ENCODE measurements at regions not wholly inside any gene's neighbourhood (a gene's known extent, or its start where the extent isn't known, plus 50 kb on each side); places are given as distances from the start of the nearest gene placed in this dataset.
A peak's percentile ranks its signal among the peaks of the same experiment; 100 is the strongest.

GRCh38 chr12:111222027-111222414 lies 146.9 kb downstream of the PHETA1 start:
- no peak for DNase-seq

GRCh38 chr12:111221062-111222026 lies 147.6 kb downstream of the PHETA1 start:
- DNase-seq, result peak; percentile 52 to 80 (median 72)

- no peak for DNase-seq
Observed at GRCh38 chr12:111220363-111220762, 148.5 kb downstream of the PHETA1 start.

- no peak for DNase-seq
Observed at GRCh38 chr12:111219440-111219839, 149.5 kb downstream of the PHETA1 start.

GRCh38 chr12:111218499-111218898 lies 150.4 kb downstream of the PHETA1 start:
- DNase-seq, result no peak

- DNase-seq, result peak; percentile 49 to 73 (median 63)
Observed at GRCh38 chr12:111216387-111217159, 152.3 kb downstream of the PHETA1 start.

- DNase-seq, result no peak
Observed at GRCh38 chr12:111215881-111216280, 153.0 kb downstream of the PHETA1 start.

GRCh38 chr12:111214401-111214800 lies 154.5 kb downstream of the PHETA1 start:
- no peak for DNase-seq

GRCh38 chr12:111213561-111213960 lies 155.3 kb downstream of the PHETA1 start:
- no peak for DNase-seq

- DNase-seq, result no peak
Observed at GRCh38 chr12:111212814-111213456, 156.0 kb downstream of the PHETA1 start.

- no peak for DNase-seq
Observed at GRCh38 chr12:111211910-111212757, 156.8 kb downstream of the PHETA1 start.

GRCh38 chr12:111209811-111210210 lies 159.1 kb downstream of the PHETA1 start:
- DNase-seq, result no peak

GRCh38 chr12:111207761-111208160 lies 161.1 kb downstream of the PHETA1 start:
- peak; percentile 33 to 47 (median 43) for DNase-seq

- DNase-seq, result no peak
Observed at GRCh38 chr12:111204788-111205241, 164.1 kb downstream of the PHETA1 start.

GRCh38 chr12:111203969-111204368 lies 164.9 kb downstream of the PHETA1 start:
- DNase-seq, result no peak

GRCh38 chr12:111203446-111203845 lies 165.4 kb downstream of the PHETA1 start:
- DNase-seq, result peak; percentile 85 to 96 (median 92)

- peak; percentile 24 to 70 (median 68) for DNase-seq
Observed at GRCh38 chr12:111202237-111202915, 166.5 kb downstream of the PHETA1 start.

GRCh38 chr12:111201495-111202236 lies 167.2 kb downstream of the PHETA1 start:
- peak in 1 of 4 experiments; percentile 30 for DNase-seq

GRCh38 chr12:111201036-111201435 lies 167.9 kb downstream of the PHETA1 start:
- DNase-seq, result peak in 1 of 4 experiments; percentile 32

- DNase-seq, result no peak
Observed at GRCh38 chr12:111197376-111197944, 171.4 kb downstream of the PHETA1 start.

Measured in suppressor macrophage (primary cell).